ENCODE measurements at regions not wholly inside any gene's neighbourhood (a gene's known extent, or its start where the extent isn't known, plus 50 kb on each side); places are given as distances from the start of the nearest gene placed in this dataset.

- DNase-seq (ENCODE audit: low read depth, low spot score) = no peak
Measured at GRCh38 chr3:43207628-43208085, 78.7 kb upstream of the SNRK start.

GRCh38 chr3:43206632-43207031 is 79.7 kb upstream of the SNRK start:
- BruUV-seq (replicated peaks) = no TSS peak
- intact Hi-C loops (cut with micrococcal nuclease; ENCODE audit: unreplicated experiment) (no loop called here), in situ Hi-C loops (cut with HindIII; ENCODE audit: low pct_unique_long_range_greater_than_20kb, low sequenced_read_pairs) (no loop called here)
- ChIA-PET POLR2A (no interaction called here), CTCF (no interaction called here)
- Histone ChIP-seq H3K27me3 (ENCODE audit: control insufficient read depth, insufficient read depth, low read length) (no peaks in the 10 kb centered on the region), H3K36me3 (ENCODE audit: control insufficient read depth, insufficient read depth, low read length) (no peaks in the 10 kb centered on the region), H3K27ac (ENCODE audit: low read length) (no peak overlapping the region), H3K9me3 (ENCODE audit: control insufficient read depth, insufficient read depth, low read depth, low read length) (no peaks in the 10 kb centered on the region), H3K4me1 (ENCODE audit: control insufficient read depth, insufficient read depth, low read length) (no peaks in the 10 kb centered on the region), H3K4me3 (ENCODE audit: low read depth in 2 of 2, low read length in 2 of 2) (no peak overlapping the region)
- TF ChIP-seq REST (IDR thresholded peaks at IDR 0.05; ENCODE audit: insufficient read depth in 1 of 2, low read depth in 2 of 2, low read length in 1 of 2) (no peak), CTCF (IDR thresholded peaks at IDR 0.05) (no peak), POLR2AphosphoS5 (IDR thresholded peaks at IDR 0.05; ENCODE audit: low read depth, low read length) (no peak), TCF7L2 (IDR thresholded peaks at IDR 0.05; ENCODE audit: low read depth, low read length) (no peak), SIN3A (IDR thresholded peaks at IDR 0.05; ENCODE audit: borderline replicate concordance, insufficient read depth, low read depth, low read length) (no peak)
- ATAC-seq (no peak), DNase-seq (ENCODE audit: low read depth, low spot score) (no peak)

More at GRCh38 chr3:43207628-43208085, 78.7 kb upstream of the SNRK start:
- Histone ChIP-seq H3K27me3 (ENCODE audit: control insufficient read depth, insufficient read depth, low read length) (no peaks in the 10 kb centered on the region), H3K27ac (ENCODE audit: low read length) (no peak overlapping the region), H3K9me3 (ENCODE audit: control insufficient read depth, insufficient read depth, low read depth, low read length) (no peaks in the 10 kb centered on the region), H3K4me1 (ENCODE audit: control insufficient read depth, insufficient read depth, low read length) (no peaks in the 10 kb centered on the region), H3K36me3 (ENCODE audit: control insufficient read depth, insufficient read depth, low read length) (no peaks in the 10 kb centered on the region), H3K4me3 (ENCODE audit: low read depth in 2 of 2, low read length in 2 of 2) (no peak overlapping the region)
- no peak for TF ChIP-seq TCF7L2 (IDR thresholded peaks at IDR 0.05; ENCODE audit: low read depth, low read length)
- ChIA-PET CTCF (no interaction called here), POLR2A (no interaction called here)
- no peak for ATAC-seq
- intact Hi-C loops (cut with micrococcal nuclease; ENCODE audit: unreplicated experiment) (no loop called here), in situ Hi-C loops (cut with HindIII; ENCODE audit: low pct_unique_long_range_greater_than_20kb, low sequenced_read_pairs) (no loop called here)
- BruUV-seq (replicated peaks) = no TSS peak

GRCh38 chr3:43206105-43206504 is 80.2 kb upstream of the SNRK start:
- ChIA-PET POLR2A (no interaction called here), CTCF (no interaction called here)
- Histone ChIP-seq H3K4me1 (ENCODE audit: control insufficient read depth, insufficient read depth, low read length) (no peaks in the 10 kb centered on the region), H3K4me3 (ENCODE audit: low read depth in 2 of 2, low read length in 2 of 2) (no peak overlapping the region), H3K27ac (ENCODE audit: low read length) (no peak overlapping the region), H3K27me3 (ENCODE audit: control insufficient read depth, insufficient read depth, low read length) (no peaks in the 10 kb centered on the region), H3K36me3 (ENCODE audit: control insufficient read depth, insufficient read depth, low read length) (no peaks in the 10 kb centered on the region), H3K9me3 (ENCODE audit: control insufficient read depth, insufficient read depth, low read depth, low read length) (no peaks in the 10 kb centered on the region)
- intact Hi-C loops (cut with micrococcal nuclease; ENCODE audit: unreplicated experiment) (no loop called here), in situ Hi-C loops (cut with HindIII; ENCODE audit: low pct_unique_long_range_greater_than_20kb, low sequenced_read_pairs) (no loop called here)
- DNase-seq (ENCODE audit: low read depth, low spot score) (no peak), ATAC-seq (no peak)
- TF ChIP-seq TCF7L2 (IDR thresholded peaks at IDR 0.05; ENCODE audit: low read depth, low read length) (no peak), POLR2AphosphoS5 (IDR thresholded peaks at IDR 0.05; ENCODE audit: low read depth, low read length) (no peak), SIN3A (IDR thresholded peaks at IDR 0.05; ENCODE audit: borderline replicate concordance, insufficient read depth, low read depth, low read length) (no peak), REST (IDR thresholded peaks at IDR 0.05; ENCODE audit: insufficient read depth in 1 of 2, low read depth in 2 of 2, low read length in 1 of 2) (no peak), CTCF (IDR thresholded peaks at IDR 0.05) (no peak)
- BruUV-seq (replicated peaks) = no TSS peak
